Loucy (cell line): ENCODE measurements at regions not wholly inside any gene's neighbourhood (a gene's known extent, or its start where the extent isn't known, plus 50 kb on each side); places are given as distances from the start of the nearest gene placed in this dataset.
A peak's percentile ranks its signal among the peaks of the same experiment; 100 is the strongest.

Experiments
- CTCF ChIP-seq: fragments of 200-600 bp; sonication (generic); conservative IDR thresholded peaks from 2 replicates; pipeline ENCODE4 v1.5.1; 2014; ENCODE audit warnings: mild to moderate bottlenecking, antibody characterized with exemption, low read length
- EZH2phosphoT487 ChIP-seq: fragments of 200-600 bp; IDR thresholded peaks from 2 replicates; pipeline ENCODE4 v1.6.1; 2018; ENCODE audit warnings: antibody characterized with exemption, mild to moderate bottlenecking, moderate library complexity, borderline replicate concordance

- TF ChIP-seq CTCF (peak; percentile 26; the same call in 1 of the 2 replicates), EZH2phosphoT487 (no peak)
Observed at GRCh38 chr5:155594270-155594669, 580.7 kb downstream of the KIF4B start.
